SK-N-SH treated with all-trans-retinoic acid at 6 μM for 48 hours (cell line): ENCODE measurements at regions not wholly inside any gene's neighbourhood (a gene's known extent, or its start where the extent isn't known, plus 50 kb on each side); places are given as distances from the start of the nearest gene placed in this dataset.

Experiments used
- ATAC-seq: fragments of 200-7000 bp; cut with Tn5 transposase; 3 replicates; pipeline ENCODE4 v1.9.1; 2020; ENCODE audit warnings: mild to moderate bottlenecking, moderate library complexity
- ARNTL ChIP-seq: fragments of 450-650 bp; formaldehyde crosslinking; IDR thresholded peaks from 2 replicates; pipeline ENCODE4 v1.5.0; 2020; ENCODE audit warnings: low read depth, mild to moderate bottlenecking, moderate library complexity, borderline replicate concordance
- BACH2 ChIP-seq: fragments of 250-450 bp; sonication (Bioruptor Pico); IDR thresholded peaks from 2 replicates; pipeline ENCODE4 v1.9.0; 2021; ENCODE audit warnings: mild to moderate bottlenecking, borderline replicate concordance
- CREB5 ChIP-seq: fragments of 250-450 bp; sonication (Bioruptor Pico); IDR thresholded peaks from 2 replicates; pipeline ENCODE4 v1.5.1; 2020; ENCODE audit warnings: low read depth, mild to moderate bottlenecking, moderate library complexity
- CSDC2 ChIP-seq: fragments of 250-450 bp; sonication (Bioruptor Pico); IDR thresholded peaks from 2 replicates; pipeline ENCODE4 v1.5.0; 2020; ENCODE audit warnings: mild to moderate bottlenecking, moderate library complexity
- CSRNP3 ChIP-seq: fragments of 250-450 bp; sonication (Bioruptor Pico); IDR thresholded peaks from 2 replicates; pipeline ENCODE4 v1.5.1; 2021; ENCODE audit warnings: mild to moderate bottlenecking, moderate library complexity
- ESRRG ChIP-seq: fragments of 250-450 bp; sonication (Bioruptor Pico); IDR thresholded peaks from 2 replicates; pipeline ENCODE4 v1.6.1; 2021; ENCODE audit warnings: mild to moderate bottlenecking
- GLIS3 ChIP-seq: fragments of 250-450 bp; sonication (Bioruptor Pico); IDR thresholded peaks from 2 replicates; pipeline ENCODE4 v1.5.0; 2020; ENCODE audit warnings: mild to moderate bottlenecking, moderate library complexity
- ISL1 ChIP-seq: fragments of 250-450 bp; sonication (Bioruptor Pico); IDR thresholded peaks from 2 replicates; pipeline ENCODE4 v2.1.2; 2022; ENCODE audit warnings: mild to moderate bottlenecking, moderate library complexity
- OSR1 ChIP-seq: fragments of 250-450 bp; sonication (Bioruptor Pico); IDR thresholded peaks from 2 replicates; pipeline ENCODE4 v1.8.0; 2022; ENCODE audit warnings: moderate library complexity, mild to moderate bottlenecking, inconsistent platforms
- POU6F1 ChIP-seq: fragments of 250-450 bp; sonication (Bioruptor Pico); IDR thresholded peaks from 2 replicates; pipeline ENCODE4 v1.8.0; 2021; ENCODE audit warnings: low read depth, mild to moderate bottlenecking, moderate library complexity, borderline replicate concordance
- PPARA ChIP-seq: fragments of 250-450 bp; sonication (Bioruptor Pico); IDR thresholded peaks from 2 replicates; pipeline ENCODE4 v1.5.0; 2020; ENCODE audit warnings: mild to moderate bottlenecking, borderline replicate concordance
- RARB ChIP-seq: fragments of 250-450 bp; sonication (Bioruptor Pico); IDR thresholded peaks from 2 replicates; pipeline ENCODE4 v1.8.0; 2021; ENCODE audit warnings: mild to moderate bottlenecking, moderate library complexity
- SNAI2 ChIP-seq: fragments of 250-450 bp; sonication (Bioruptor Pico); IDR thresholded peaks from 2 replicates; pipeline ENCODE4 v1.5.0; 2020; ENCODE audit warnings: mild to moderate bottlenecking, moderate library complexity
- TCF4 ChIP-seq: fragments of 250-450 bp; sonication (Bioruptor Pico); IDR thresholded peaks from 2 replicates; pipeline ENCODE4 v1.8.0; 2021; ENCODE audit warnings: mild to moderate bottlenecking, moderate library complexity, borderline replicate concordance
- TOX ChIP-seq: fragments of 250-450 bp; sonication (Bioruptor Pico); IDR thresholded peaks from 2 replicates; pipeline ENCODE4 v1.8.0; 2021; ENCODE audit warnings: mild to moderate bottlenecking, moderate library complexity, borderline replicate concordance
- TSHZ2 ChIP-seq: fragments of 250-450 bp; sonication (Bioruptor Pico); IDR thresholded peaks from 2 replicates; pipeline ENCODE4 v1.5.0; 2020; ENCODE audit warnings: mild to moderate bottlenecking, moderate library complexity
- ZC3H10 ChIP-seq: fragments of 250-450 bp; sonication (Bioruptor Pico); IDR thresholded peaks from 2 replicates; pipeline ENCODE4 v1.5.1; 2021; ENCODE audit warnings: mild to moderate bottlenecking, moderate library complexity
- ZFP30 ChIP-seq: fragments of 450-650 bp; formaldehyde crosslinking; IDR thresholded peaks from 2 replicates; pipeline ENCODE4 v1.5.0; 2022; ENCODE audit warnings: mild to moderate bottlenecking, moderate library complexity
- ZNF565 ChIP-seq: fragments of 450-650 bp; formaldehyde crosslinking; conservative IDR thresholded peaks from 2 replicates; pipeline ENCODE4 v1.5.0; 2020; ENCODE audit warnings: low read depth, mild to moderate bottlenecking, moderate library complexity
- ZNF70 ChIP-seq: fragments of 450-650 bp; formaldehyde crosslinking; IDR thresholded peaks from 2 replicates; pipeline ENCODE4 v1.5.0; 2020; ENCODE audit warnings: mild to moderate bottlenecking, moderate library complexity
- ZNF8 ChIP-seq: fragments of 450-650 bp; formaldehyde crosslinking; IDR thresholded peaks from 2 replicates; pipeline ENCODE4 v1.5.0; 2020; ENCODE audit warnings: mild to moderate bottlenecking, moderate library complexity

- no peak for TF ChIP-seq ZNF70
- no peak for TF ChIP-seq CSDC2 (CRISPR knock-in tag)
Observed at GRCh38 chr3:162370141-162370540, 873.5 kb downstream of the OTOL1 start.

GRCh38 chr3:162376761-162377160 lies 880.2 kb downstream of the OTOL1 start:
- no peak for ATAC-seq
- TF ChIP-seq ZNF565 (CRISPR knock-in tag) (no peak), GLIS3 (CRISPR knock-in tag) (no peak), SNAI2 (no peak), CSDC2 (CRISPR knock-in tag) (no peak), TCF4 (CRISPR knock-in tag) (no peak), ZNF8 (no peak), ZC3H10 (CRISPR knock-in tag) (no peak), TOX (CRISPR knock-in tag) (no peak), ESRRG (no peak), RARB (CRISPR knock-in tag) (no peak), BACH2 (CRISPR knock-in tag) (no peak), ISL1 (CRISPR knock-in tag) (no peak)
- TF ChIP-seq, all 23 proteins: peak for 0

More at GRCh38 chr3:162370141-162370540, 873.5 kb downstream of the OTOL1 start:
- no peak for ATAC-seq

GRCh38 chr3:162377608-162378007 lies 881.0 kb downstream of the OTOL1 start:
- TF ChIP-seq ISL1 (CRISPR knock-in tag), result no peak
- TF ChIP-seq BACH2 (CRISPR knock-in tag), result no peak
- TF ChIP-seq ARNTL (CRISPR knock-in tag), result no peak
- TF ChIP-seq ZNF8, result no peak
- no peak for TF ChIP-seq TCF4 (CRISPR knock-in tag)
- no peak for TF ChIP-seq POU6F1 (CRISPR knock-in tag)
- TF ChIP-seq PPARA (CRISPR knock-in tag), result no peak
- no peak for TF ChIP-seq SNAI2
- TF ChIP-seq CSRNP3 (CRISPR knock-in tag), result no peak
- no peak for TF ChIP-seq TSHZ2 (CRISPR knock-in tag)
- no peak for TF ChIP-seq ESRRG
- no peak for TF ChIP-seq OSR1 (CRISPR knock-in tag)
- TF ChIP-seq CREB5 (CRISPR knock-in tag), result no peak
- no peak for TF ChIP-seq CSDC2 (CRISPR knock-in tag)
- TF ChIP-seq TOX (CRISPR knock-in tag), result no peak
- TF ChIP-seq ZC3H10 (CRISPR knock-in tag), result no peak
- TF ChIP-seq GLIS3 (CRISPR knock-in tag), result no peak
- no peak for TF ChIP-seq ZFP30
- no peak for TF ChIP-seq RARB (CRISPR knock-in tag)
- TF ChIP-seq ZNF70, result no peak
- no peak for ATAC-seq

- ATAC-seq, result no peak
Observed at GRCh38 chr3:162385387-162385786, 888.8 kb downstream of the OTOL1 start.

More at GRCh38 chr3:162385387-162385786, 888.8 kb downstream of the OTOL1 start:
- TF ChIP-seq TOX (CRISPR knock-in tag), result no peak
- TF ChIP-seq SNAI2, result no peak
- no peak for TF ChIP-seq BACH2 (CRISPR knock-in tag)
- TF ChIP-seq ESRRG, result no peak
- TF ChIP-seq PPARA (CRISPR knock-in tag), result no peak
- TF ChIP-seq ZC3H10 (CRISPR knock-in tag), result no peak
- no peak for TF ChIP-seq ARNTL (CRISPR knock-in tag)
